ENCODE measurements at regions not wholly inside any gene's neighbourhood (a gene's known extent, or its start where the extent isn't known, plus 50 kb on each side); places are given as distances from the start of the nearest gene placed in this dataset.

DNA sequence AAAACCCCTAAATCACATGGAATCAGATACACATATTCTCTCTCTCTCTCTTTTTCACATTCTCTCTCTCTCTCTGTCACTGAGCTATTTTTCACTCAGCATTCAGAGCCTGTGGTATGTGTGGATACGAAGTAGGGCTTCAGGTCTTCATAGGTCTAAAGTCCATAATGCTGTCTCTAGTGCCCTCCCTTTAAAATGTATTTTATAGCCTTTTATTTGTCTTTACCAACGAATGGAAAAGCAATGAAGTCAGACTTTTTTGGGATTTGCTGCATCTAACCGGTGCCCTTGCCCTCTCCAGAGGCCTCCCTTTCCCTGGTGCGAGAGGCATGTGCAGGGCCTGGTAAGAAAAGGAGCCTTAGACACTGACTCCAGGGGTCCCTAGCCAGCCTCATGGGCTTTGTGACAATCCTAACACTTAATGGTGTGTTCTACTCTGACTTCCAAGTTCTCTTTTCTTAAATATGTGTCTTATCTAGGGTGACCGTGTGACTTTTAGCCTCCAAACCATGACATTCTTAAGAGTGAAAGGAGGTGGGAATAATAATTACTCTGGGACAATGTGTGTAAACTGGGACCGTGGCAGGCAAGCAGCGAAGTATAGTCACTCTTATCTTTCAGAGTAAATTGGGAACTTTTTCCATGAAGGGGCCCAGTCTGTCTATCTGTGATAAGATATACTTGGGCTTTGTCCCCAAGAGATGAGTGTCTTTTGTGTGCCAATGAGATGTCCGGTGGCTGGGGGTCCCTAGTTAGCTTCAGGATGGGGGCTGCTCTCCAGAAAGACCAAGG lies 101.1 kb downstream of the B3GNT2 start (continued):
- TF ChIP-seq RAD21 (IDR thresholded peaks at IDR 0.05; ENCODE audit: low read depth) (no peak), TCF7L2 (IDR thresholded peaks at IDR 0.05; ENCODE audit: borderline replicate concordance, extremely low read depth, insufficient read depth, insufficient read length) (no peak), ELF1 (IDR thresholded peaks at IDR 0.05; ENCODE audit: borderline replicate concordance, low read depth) (no peak)

DNA sequence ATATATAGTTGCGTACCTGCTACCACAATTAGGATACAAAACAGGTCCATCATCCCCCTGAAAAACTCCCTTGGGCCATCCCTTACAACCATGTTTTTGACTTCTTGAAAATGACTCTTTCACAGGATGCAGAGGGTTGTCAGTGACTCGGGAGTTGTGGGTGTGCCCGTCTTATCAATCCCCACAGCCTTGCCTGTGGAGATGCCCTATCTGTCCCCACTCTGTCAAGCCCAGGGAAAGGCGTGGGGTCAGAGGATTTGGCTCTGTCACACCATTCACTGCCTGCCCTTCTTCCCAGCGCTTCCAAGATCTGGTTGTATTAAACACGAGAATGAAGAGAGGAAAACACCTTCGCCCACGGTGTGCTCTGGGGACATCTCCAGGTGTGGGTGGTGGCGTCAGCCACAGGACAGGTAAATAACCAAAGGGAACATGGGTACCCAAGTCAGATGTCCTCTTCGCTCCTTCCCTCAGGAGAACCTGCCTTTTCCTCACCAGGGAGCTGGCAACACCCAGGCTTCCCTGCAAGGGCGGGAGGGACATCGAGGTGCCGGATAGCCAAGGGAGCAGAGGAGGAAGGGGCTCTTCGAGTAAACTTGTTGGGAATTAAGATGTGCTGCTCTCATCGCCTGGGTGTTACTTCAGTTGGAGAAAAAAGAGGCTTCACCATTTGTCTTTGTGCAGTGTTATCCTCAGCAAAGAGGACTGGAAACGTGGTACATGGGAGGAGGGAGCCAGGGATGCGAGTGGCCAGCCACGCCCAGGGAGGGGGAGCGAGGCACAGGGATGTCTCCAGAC lies 100.3 kb downstream of the B3GNT2 start:
- Histone ChIP-seq H3K9ac (ENCODE audit: low read length) (no peak overlapping the region), H3K9me3 (ENCODE audit: control insufficient read depth in 1 of 2, insufficient read depth in 1 of 2, low read depth in 1 of 2, low read length in 2 of 2) (no peaks in the 10 kb centered on the region), H4K20me1 (ENCODE audit: insufficient read depth) (no peaks in the 10 kb centered on the region), H3K4me2 (ENCODE audit: low read length) (no peak overlapping the region), H2AFZ (ENCODE audit: low read depth, low read length, poor library complexity, severe bottlenecking) (no peak overlapping the region), H3K4me3 (replicated peaks in 1 of 2; ENCODE audit: low read depth in 1 of 2, low read length in 2 of 2) (no peak overlapping the region), H3K27ac (ENCODE audit: low read depth, low read length) (no peak overlapping the region), H3K79me2 (ENCODE audit: insufficient read depth, low read length) (no peaks in the 10 kb centered on the region), H3K36me3 (ENCODE audit: control insufficient read depth in 1 of 2, insufficient read depth in 2 of 2, low read length in 2 of 2) (no peaks in the 10 kb centered on the region), H3K4me1 (ENCODE audit: control insufficient read depth in 1 of 2, insufficient read depth in 2 of 2, low read length in 2 of 2) (peaks cover 22 to 26% of the 10 kb centered on the region in 2 experiments), H3K27me3 (ENCODE audit: insufficient read depth, low read length) (no peaks in the 10 kb centered on the region), H3K9me2 (ENCODE audit: insufficient read depth) (no peaks in the 10 kb centered on the region; the same call in 1 of the 2 replicates)
- no peak for ATAC-seq
- intact Hi-C loops (cut with micrococcal nuclease), result loop anchor here (5.0 kb wide), 2 partner anchors 116 to 379 kb away; no protein-coding TSS in a partner anchor
- RAD21 ChIA-PET (ENCODE audit: low non-redundant PET in 1 of 2, low total read pairs in 2 of 2, uncharacterized antibody in 2 of 2, unreplicated experiment in 2 of 2), result no interaction called here
- no TSS peak for BruUV-seq (replicated peaks)
- CTCF ChIA-PET, result no interaction called here
- POLR2A ChIA-PET, result no interaction called here
- no peak for DNase-seq (ENCODE audit: low read depth, low spot score)
- TF ChIP-seq TCF7L2 (IDR thresholded peaks at IDR 0.05; ENCODE audit: borderline replicate concordance, extremely low read depth, insufficient read depth, insufficient read length), result no peak
- TF ChIP-seq CEBPB (IDR thresholded peaks at IDR 0.05; ENCODE audit: low read depth), result no peak
- TF ChIP-seq RAD21 (IDR thresholded peaks at IDR 0.05; ENCODE audit: low read depth), result no peak
- TF ChIP-seq, protein P1, sequence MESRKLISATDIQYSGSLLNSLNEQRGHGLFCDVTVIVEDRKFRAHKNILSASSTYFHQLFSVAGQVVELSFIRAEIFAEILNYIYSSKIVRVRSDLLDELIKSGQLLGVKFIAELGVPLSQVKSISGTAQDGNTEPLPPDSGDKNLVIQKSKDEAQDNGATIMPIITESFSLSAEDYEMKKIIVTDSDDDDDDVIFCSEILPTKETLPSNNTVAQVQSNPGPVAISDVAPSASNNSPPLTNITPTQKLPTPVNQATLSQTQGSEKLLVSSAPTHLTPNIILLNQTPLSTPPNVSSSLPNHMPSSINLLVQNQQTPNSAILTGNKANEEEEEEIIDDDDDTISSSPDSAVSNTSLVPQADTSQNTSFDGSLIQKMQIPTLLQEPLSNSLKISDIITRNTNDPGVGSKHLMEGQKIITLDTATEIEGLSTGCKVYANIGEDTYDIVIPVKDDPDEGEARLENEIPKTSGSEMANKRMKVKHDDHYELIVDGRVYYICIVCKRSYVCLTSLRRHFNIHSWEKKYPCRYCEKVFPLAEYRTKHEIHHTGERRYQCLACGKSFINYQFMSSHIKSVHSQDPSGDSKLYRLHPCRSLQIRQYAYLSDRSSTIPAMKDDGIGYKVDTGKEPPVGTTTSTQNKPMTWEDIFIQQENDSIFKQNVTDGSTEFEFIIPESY (IDR thresholded peaks at IDR 0.05; ENCODE audit: extremely low read depth, insufficient replicate concordance, low read length), result no peak
- no peak for TF ChIP-seq EZH2phosphoT487 (IDR thresholded peaks at IDR 0.05; ENCODE audit: borderline replicate concordance)
- TF ChIP-seq POLR2A (IDR thresholded peaks at IDR 0.05; ENCODE audit: borderline replicate concordance, extremely low read depth, insufficient read depth, insufficient read length), result no peak
- TF ChIP-seq JUND (IDR thresholded peaks at IDR 0.05), result no peak
- no peak for TF ChIP-seq YY1 (IDR thresholded peaks at IDR 0.05; ENCODE audit: extremely low read depth, insufficient replicate concordance, low read depth, low read length)
- TF ChIP-seq, protein P2, sequence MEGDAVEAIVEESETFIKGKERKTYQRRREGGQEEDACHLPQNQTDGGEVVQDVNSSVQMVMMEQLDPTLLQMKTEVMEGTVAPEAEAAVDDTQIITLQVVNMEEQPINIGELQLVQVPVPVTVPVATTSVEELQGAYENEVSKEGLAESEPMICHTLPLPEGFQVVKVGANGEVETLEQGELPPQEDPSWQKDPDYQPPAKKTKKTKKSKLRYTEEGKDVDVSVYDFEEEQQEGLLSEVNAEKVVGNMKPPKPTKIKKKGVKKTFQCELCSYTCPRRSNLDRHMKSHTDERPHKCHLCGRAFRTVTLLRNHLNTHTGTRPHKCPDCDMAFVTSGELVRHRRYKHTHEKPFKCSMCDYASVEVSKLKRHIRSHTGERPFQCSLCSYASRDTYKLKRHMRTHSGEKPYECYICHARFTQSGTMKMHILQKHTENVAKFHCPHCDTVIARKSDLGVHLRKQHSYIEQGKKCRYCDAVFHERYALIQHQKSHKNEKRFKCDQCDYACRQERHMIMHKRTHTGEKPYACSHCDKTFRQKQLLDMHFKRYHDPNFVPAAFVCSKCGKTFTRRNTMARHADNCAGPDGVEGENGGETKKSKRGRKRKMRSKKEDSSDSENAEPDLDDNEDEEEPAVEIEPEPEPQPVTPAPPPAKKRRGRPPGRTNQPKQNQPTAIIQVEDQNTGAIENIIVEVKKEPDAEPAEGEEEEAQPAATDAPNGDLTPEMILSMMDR (IDR thresholded peaks at IDR 0.05 in 2 of 3, conservative IDR thresholded peaks at IDR 0.05 in 1 of 3; ENCODE audit: borderline replicate concordance in 1 of 3, insufficient read depth in 1 of 3, low read depth in 2 of 3, low read length in 2 of 3), result no peak
- TF ChIP-seq, protein P3, sequence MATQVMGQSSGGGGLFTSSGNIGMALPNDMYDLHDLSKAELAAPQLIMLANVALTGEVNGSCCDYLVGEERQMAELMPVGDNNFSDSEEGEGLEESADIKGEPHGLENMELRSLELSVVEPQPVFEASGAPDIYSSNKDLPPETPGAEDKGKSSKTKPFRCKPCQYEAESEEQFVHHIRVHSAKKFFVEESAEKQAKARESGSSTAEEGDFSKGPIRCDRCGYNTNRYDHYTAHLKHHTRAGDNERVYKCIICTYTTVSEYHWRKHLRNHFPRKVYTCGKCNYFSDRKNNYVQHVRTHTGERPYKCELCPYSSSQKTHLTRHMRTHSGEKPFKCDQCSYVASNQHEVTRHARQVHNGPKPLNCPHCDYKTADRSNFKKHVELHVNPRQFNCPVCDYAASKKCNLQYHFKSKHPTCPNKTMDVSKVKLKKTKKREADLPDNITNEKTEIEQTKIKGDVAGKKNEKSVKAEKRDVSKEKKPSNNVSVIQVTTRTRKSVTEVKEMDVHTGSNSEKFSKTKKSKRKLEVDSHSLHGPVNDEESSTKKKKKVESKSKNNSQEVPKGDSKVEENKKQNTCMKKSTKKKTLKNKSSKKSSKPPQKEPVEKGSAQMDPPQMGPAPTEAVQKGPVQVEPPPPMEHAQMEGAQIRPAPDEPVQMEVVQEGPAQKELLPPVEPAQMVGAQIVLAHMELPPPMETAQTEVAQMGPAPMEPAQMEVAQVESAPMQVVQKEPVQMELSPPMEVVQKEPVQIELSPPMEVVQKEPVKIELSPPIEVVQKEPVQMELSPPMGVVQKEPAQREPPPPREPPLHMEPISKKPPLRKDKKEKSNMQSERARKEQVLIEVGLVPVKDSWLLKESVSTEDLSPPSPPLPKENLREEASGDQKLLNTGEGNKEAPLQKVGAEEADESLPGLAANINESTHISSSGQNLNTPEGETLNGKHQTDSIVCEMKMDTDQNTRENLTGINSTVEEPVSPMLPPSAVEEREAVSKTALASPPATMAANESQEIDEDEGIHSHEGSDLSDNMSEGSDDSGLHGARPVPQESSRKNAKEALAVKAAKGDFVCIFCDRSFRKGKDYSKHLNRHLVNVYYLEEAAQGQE (IDR thresholded peaks at IDR 0.05; ENCODE audit: low read depth), result no peak
- TF ChIP-seq POLR2AphosphoS5 (IDR thresholded peaks at IDR 0.05; ENCODE audit: low read depth, low read length), result no peak
- no peak for TF ChIP-seq SP1 (IDR thresholded peaks at IDR 0.05; ENCODE audit: low read depth)
- no peak for TF ChIP-seq EGR1 (IDR thresholded peaks at IDR 0.05; ENCODE audit: low read depth)
- TF ChIP-seq SIN3A (IDR thresholded peaks at IDR 0.05; ENCODE audit: low read depth), result no peak

Measured in HCT116 (cell line).